Natural killer cell (primary cell): ENCODE measurements at regions not wholly inside any gene's neighbourhood (a gene's known extent, or its start where the extent isn't known, plus 50 kb on each side); places are given as distances from the start of the nearest gene placed in this dataset.

Experiments
- ATAC-seq, 3 donors: fragments of 150-1000 bp in 2 of 3; fragments of 200-7000 bp in 1 of 3; cut with Tn5 transposase; 1 replicate in 1 of 3; 2 replicates in 2 of 3; pipeline ENCODE4 v1.10.0; 2021; ENCODE audit warnings: mild to moderate bottlenecking in 2 of 3, moderate library complexity in 2 of 3
- DNase-seq, 2 donors: peaks; one replicate each; pipeline versions ENCODE4 v3.0.0 to v3.0.0-alpha.2; 2013 to 2021; ENCODE audit warnings: mixed read lengths in 1 of 2
- H3K27ac ChIP-seq: one replicate; pipeline ENCODE4 v1.5.1; 2013; ENCODE audit warnings: mild to moderate bottlenecking, low read length
- H3K27me3 ChIP-seq: one replicate; pipeline ENCODE4 v1.6.1; 2013; ENCODE audit warnings: low read length; ENCODE audit not compliant: control insufficient read depth, insufficient read depth
- H3K36me3 ChIP-seq: one replicate; pipeline ENCODE4 v1.6.1; 2013; ENCODE audit warnings: low read length; ENCODE audit not compliant: control insufficient read depth, insufficient read depth
- H3K4me1 ChIP-seq: one replicate; pipeline ENCODE4 v1.6.1; 2013; ENCODE audit warnings: low read length; ENCODE audit not compliant: control insufficient read depth, insufficient read depth
- H3K4me3 ChIP-seq: one replicate; pipeline ENCODE4 v1.5.1; 2013; ENCODE audit warnings: low read length
- H3K9me3 ChIP-seq: one replicate; pipeline ENCODE4 v1.6.1; 2013; ENCODE audit warnings: low read length; ENCODE audit not compliant: control insufficient read depth, insufficient read depth
- H3K27ac Mint-ChIP-seq, 2 donors: one replicate each; pipeline ENCODE4 v1.8.0; 2022; ENCODE audit warnings: mild to moderate bottlenecking in 2 of 2, mixed read lengths in 2 of 2, moderate library complexity in 1 of 2
- H3K27me3 Mint-ChIP-seq, 2 donors: one replicate each; pipeline ENCODE4 v1.8.0; 2022; ENCODE audit warnings: low read depth in 2 of 2, mixed read lengths in 2 of 2
- H3K36me3 Mint-ChIP-seq: one replicate; pipeline ENCODE4 v1.8.0; 2022; ENCODE audit warnings: mixed read lengths
- H3K4me1 Mint-ChIP-seq, 2 donors: one replicate each; pipeline ENCODE4 v1.8.0; 2022; ENCODE audit warnings: mixed read lengths in 2 of 2
- H3K4me3 Mint-ChIP-seq: one replicate; pipeline ENCODE4 v1.8.0; 2022; ENCODE audit warnings: mild to moderate bottlenecking, moderate library complexity, mixed read lengths
- H3K9me3 Mint-ChIP-seq, 2 donors: one replicate each; pipeline ENCODE4 v1.8.0; 2022; ENCODE audit warnings: mixed read lengths in 2 of 2
- WGBS: methylation state at CpG from one replicate; pipeline ENCODE4 v1.1.7; 2013; ENCODE audit warnings: missing lambda C conversion rate; ENCODE audit not compliant: insufficient coverage; 5-methylcytosine and 5-hydroxymethylcytosine counted together
- intact Hi-C: fragments of 100-400 bp; cut with micrococcal nuclease; formaldehyde crosslinking; loops from one replicate; pipeline ENCODE4 v1.14.2; 2022
- TF ChIP-seq, protein P1 (sequence below): fragments of 200-600 bp; IDR thresholded peaks from one replicate; pipeline ENCODE4 v1.8.0; 2022; ENCODE audit warnings: antibody characterized with exemption

DNA sequence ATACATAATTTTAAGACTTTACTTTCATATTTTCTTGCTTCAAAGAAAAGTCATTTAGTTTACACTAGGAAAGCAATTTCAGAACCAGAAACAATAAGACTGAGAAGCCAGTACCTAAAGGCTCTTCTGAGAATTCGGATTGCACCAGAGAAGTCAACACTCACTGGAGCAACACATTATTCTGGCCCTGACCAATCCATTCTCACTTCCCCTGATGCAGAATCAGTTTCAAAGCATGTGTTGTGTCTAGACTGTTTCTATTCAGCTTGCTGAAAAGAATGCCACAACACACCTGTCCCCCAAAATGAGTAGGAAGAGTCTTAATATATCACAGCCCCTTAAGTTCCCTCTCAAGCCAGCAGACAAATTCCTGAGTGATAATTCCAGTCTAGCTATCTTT lies 1074.3 kb upstream of the TENM4 start:
- WGBS = 79% methylated on average over 1 of the region's 1 CpG
- H3K9me3 Mint-ChIP-seq = peaks cover 22% of the 10 kb centered on the region in 2 donors
- peaks cover 6% of the 10 kb centered on the region for H3K36me3 Mint-ChIP-seq
- no peak overlapping the region for H3K27ac Mint-ChIP-seq
- DNase-seq = no peak
- no peaks in the 10 kb centered on the region for H3K4me1 ChIP-seq
- H3K9me3 ChIP-seq = peaks cover 6% of the 10 kb centered on the region
- no peaks in the 10 kb centered on the region for H3K27me3 ChIP-seq
- intact Hi-C loops = no loop called here
- ATAC-seq = no peak
- H3K27ac ChIP-seq = no peak overlapping the region
- H3K27me3 Mint-ChIP-seq = no peaks in the 10 kb centered on the region
- no peak overlapping the region for H3K4me3 ChIP-seq
- no peak overlapping the region for H3K4me3 Mint-ChIP-seq
- TF ChIP-seq, protein P1, sequence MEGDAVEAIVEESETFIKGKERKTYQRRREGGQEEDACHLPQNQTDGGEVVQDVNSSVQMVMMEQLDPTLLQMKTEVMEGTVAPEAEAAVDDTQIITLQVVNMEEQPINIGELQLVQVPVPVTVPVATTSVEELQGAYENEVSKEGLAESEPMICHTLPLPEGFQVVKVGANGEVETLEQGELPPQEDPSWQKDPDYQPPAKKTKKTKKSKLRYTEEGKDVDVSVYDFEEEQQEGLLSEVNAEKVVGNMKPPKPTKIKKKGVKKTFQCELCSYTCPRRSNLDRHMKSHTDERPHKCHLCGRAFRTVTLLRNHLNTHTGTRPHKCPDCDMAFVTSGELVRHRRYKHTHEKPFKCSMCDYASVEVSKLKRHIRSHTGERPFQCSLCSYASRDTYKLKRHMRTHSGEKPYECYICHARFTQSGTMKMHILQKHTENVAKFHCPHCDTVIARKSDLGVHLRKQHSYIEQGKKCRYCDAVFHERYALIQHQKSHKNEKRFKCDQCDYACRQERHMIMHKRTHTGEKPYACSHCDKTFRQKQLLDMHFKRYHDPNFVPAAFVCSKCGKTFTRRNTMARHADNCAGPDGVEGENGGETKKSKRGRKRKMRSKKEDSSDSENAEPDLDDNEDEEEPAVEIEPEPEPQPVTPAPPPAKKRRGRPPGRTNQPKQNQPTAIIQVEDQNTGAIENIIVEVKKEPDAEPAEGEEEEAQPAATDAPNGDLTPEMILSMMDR = no peak
- H3K4me1 Mint-ChIP-seq = no peaks in the 10 kb centered on the region
- no peaks in the 10 kb centered on the region for H3K36me3 ChIP-seq

DNA sequence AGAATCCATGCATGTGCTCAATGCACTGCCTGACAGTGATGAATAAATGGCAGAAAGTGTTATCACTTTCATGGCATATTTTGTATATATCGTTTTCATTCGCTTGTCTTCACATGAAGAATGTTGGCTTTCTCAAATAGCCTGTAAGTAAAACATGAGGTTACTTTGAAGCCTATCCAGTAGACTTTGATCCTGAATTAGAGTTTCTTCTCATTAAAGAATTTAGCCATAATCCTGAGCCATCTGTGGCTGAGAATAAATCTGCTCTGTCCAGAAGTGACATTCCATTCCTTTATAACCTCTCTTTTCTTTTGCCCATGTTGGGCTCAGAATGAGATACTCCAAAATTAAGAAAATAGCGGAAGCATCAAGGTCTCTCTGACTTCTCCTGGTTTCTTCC lies 1071.7 kb upstream of the TENM4 start:
- TF ChIP-seq, protein P1 = no peak
- peaks cover 27 to 32% of the 10 kb centered on the region in 2 donors for H3K9me3 Mint-ChIP-seq
- Histone ChIP-seq H3K36me3 (no peaks in the 10 kb centered on the region), H3K4me3 (no peak overlapping the region), H3K27ac (no peak overlapping the region), H3K9me3 (peaks cover 3% of the 10 kb centered on the region), H3K4me1 (no peaks in the 10 kb centered on the region), H3K27me3 (no peaks in the 10 kb centered on the region)
- intact Hi-C loops = no loop called here
- H3K36me3 Mint-ChIP-seq = peaks cover 13% of the 10 kb centered on the region
- H3K27ac Mint-ChIP-seq = no peak overlapping the region
- no peaks in the 10 kb centered on the region for H3K27me3 Mint-ChIP-seq
- no peak for DNase-seq
- no peak for ATAC-seq
- no peak overlapping the region for H3K4me3 Mint-ChIP-seq
- WGBS = 88% methylated on average over 3 of the region's 3 CpGs
- H3K4me1 Mint-ChIP-seq = no peaks in the 10 kb centered on the region

DNA sequence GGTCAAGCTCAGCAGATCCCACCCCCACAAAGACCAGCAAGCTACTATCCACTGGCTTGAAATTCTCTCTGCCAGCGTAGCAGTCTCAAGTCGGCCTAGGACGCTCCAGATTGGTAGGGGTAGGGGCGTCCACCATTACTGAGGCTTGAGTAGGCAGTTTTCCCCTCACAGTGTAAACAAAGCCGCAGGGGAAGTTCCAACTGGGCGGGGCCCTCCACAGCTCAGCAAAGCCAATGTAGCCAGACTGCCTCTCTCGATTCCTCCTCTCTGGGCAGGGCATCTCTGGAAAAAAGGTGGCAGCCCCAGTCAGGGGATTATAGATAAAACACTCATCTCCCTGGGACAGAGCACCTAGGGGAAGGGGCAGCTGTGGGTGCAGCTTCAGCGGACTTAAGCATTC lies 1064.9 kb upstream of the TENM4 start:
- no peak for DNase-seq
- no peaks in the 10 kb centered on the region for H3K4me1 Mint-ChIP-seq
- WGBS = 83% methylated on average over 8 of the region's 8 CpGs
- H3K4me1 ChIP-seq = no peaks in the 10 kb centered on the region
- peaks cover 15% of the 10 kb centered on the region for H3K36me3 Mint-ChIP-seq
- no peak for ATAC-seq
- no peak overlapping the region for H3K27ac ChIP-seq
- no peaks in the 10 kb centered on the region for H3K27me3 Mint-ChIP-seq
- H3K9me3 Mint-ChIP-seq = peaks cover 16 to 17% of the 10 kb centered on the region in 2 donors
- no peak overlapping the region for H3K27ac Mint-ChIP-seq
- H3K9me3 ChIP-seq = peaks cover 16% of the 10 kb centered on the region
- intact Hi-C loops = no loop called here
- H3K4me3 Mint-ChIP-seq = no peak overlapping the region
- TF ChIP-seq, protein P1 = no peak
- no peaks in the 10 kb centered on the region for H3K36me3 ChIP-seq
- no peaks in the 10 kb centered on the region for H3K27me3 ChIP-seq
- no peak overlapping the region for H3K4me3 ChIP-seq

DNA sequence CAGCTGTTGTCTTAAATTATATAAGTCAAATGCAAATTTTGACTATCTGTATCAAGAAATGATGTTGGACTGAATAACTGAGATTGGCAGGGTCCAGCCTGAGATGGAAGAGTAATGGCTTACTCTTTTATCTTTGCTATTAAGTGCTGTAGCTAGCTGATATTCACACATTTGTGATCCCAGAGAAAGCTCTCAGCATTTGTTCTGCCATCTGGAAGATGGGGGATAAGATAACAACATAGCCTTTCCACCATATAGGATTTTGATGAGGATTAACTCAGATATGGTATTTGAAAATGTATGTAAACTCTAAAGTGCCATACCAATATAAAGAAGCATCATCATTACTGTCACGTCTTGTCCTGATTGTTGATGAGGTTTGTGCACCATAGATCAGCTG lies 1063.2 kb upstream of the TENM4 start:
- Mint-ChIP-seq H3K36me3 (peaks cover 15% of the 10 kb centered on the region), H3K4me1 (no peaks in the 10 kb centered on the region), H3K9me3 (peaks cover 14 to 26% of the 10 kb centered on the region in 2 donors), H3K27me3 (no peaks in the 10 kb centered on the region), H3K27ac (no peak overlapping the region), H3K4me3 (no peak overlapping the region)
- Histone ChIP-seq H3K4me1 (no peaks in the 10 kb centered on the region), H3K9me3 (peaks cover 20% of the 10 kb centered on the region), H3K4me3 (no peak overlapping the region), H3K27me3 (no peaks in the 10 kb centered on the region), H3K27ac (no peak overlapping the region), H3K36me3 (no peaks in the 10 kb centered on the region)
- DNase-seq = no peak
- intact Hi-C loops = no loop called here
- ATAC-seq = no peak
- TF ChIP-seq, protein P1 = no peak
- WGBS = no CpG with 5 or more reads among the region's 1 CpG
